Panc1 (cell line): ENCODE measurements at regions not wholly inside any gene's neighbourhood (a gene's known extent, or its start where the extent isn't known, plus 50 kb on each side); places are given as distances from the start of the nearest gene placed in this dataset.

Source experiments
- ATAC-seq: fragments of 200-7000 bp; cut with Tn5 transposase; 2 replicates; pipeline ENCODE4 v1.9.1; 2020; ENCODE audit warnings: mild to moderate bottlenecking, moderate library complexity
- BruUV-seq: library from RNA; stranded (reverse); fragments of 400-500 nt; replicated peaks from 2 replicates; lab custom pipeline; 2021; lab: Mats Ljungman, UMichigan
- CTCF ChIA-PET: fragments of 300-600 bp; sonication (Branson Sonifier 250); formaldehyde crosslinking; loops from one replicate; lab custom pipeline; 2022; ENCODE audit warnings: antibody characterized with exemption; lab: Charles Lee
- POLR2A ChIA-PET: fragments of 300-600 bp; sonication (Branson Sonifier 250); formaldehyde crosslinking; loops from one replicate; lab custom pipeline; 2022; ENCODE audit warnings: antibody characterized with exemption; lab: Charles Lee
- DNase-seq: peaks from one replicate; pipeline ENCODE4 v3.0.0-alpha.2; 2010; ENCODE audit warnings: low read depth, low spot score
- H3K27ac ChIP-seq: 2 replicates; pipeline ENCODE4 v1.5.1; 2011; ENCODE audit warnings: mild to moderate bottlenecking, low read length, inconsistent platforms
- H3K27me3 ChIP-seq: fragments of 200-500 bp; sonication (Bioruptor generic); 2 replicates; pipeline ENCODE4 v1.6.0; 2014; ENCODE audit warnings: low read length, inconsistent platforms; ENCODE audit not compliant: control insufficient read depth, insufficient read depth
- H3K36me3 ChIP-seq: fragments of 200-500 bp; sonication (Bioruptor generic); 2 replicates; pipeline ENCODE4 v1.5.1; 2014; ENCODE audit warnings: inconsistent platforms, mild to moderate bottlenecking, low read length, moderate library complexity; ENCODE audit not compliant: control insufficient read depth, insufficient read depth
- H3K4me1 ChIP-seq: 2 replicates; pipeline ENCODE4 v1.5.1; 2011; ENCODE audit warnings: inconsistent platforms, mild to moderate bottlenecking, low read length, moderate library complexity; ENCODE audit not compliant: control insufficient read depth, insufficient read depth
- H3K4me3 ChIP-seq, 2 experiments: 2 replicates each; pipeline ENCODE4 v1.5.1; 2011 to 2012; ENCODE audit warnings: low read depth in 2 of 2, low read length in 2 of 2, mild to moderate bottlenecking in 2 of 2, inconsistent platforms in 1 of 2, moderate library complexity in 1 of 2
- H3K9me3 ChIP-seq: fragments of 200-500 bp; sonication (Bioruptor generic); 2 replicates; pipeline ENCODE4 v1.5.1; 2014; ENCODE audit warnings: low read depth, mild to moderate bottlenecking, inconsistent platforms, low read length, moderate library complexity; ENCODE audit not compliant: control insufficient read depth, insufficient read depth
- CTCF ChIP-seq: fragments of 450-650 bp; IDR thresholded peaks from 2 replicates; pipeline ENCODE4 v1.5.1; 2017; ENCODE audit warnings: mild to moderate bottlenecking
- POLR2AphosphoS5 ChIP-seq: IDR thresholded peaks from 2 replicates; pipeline ENCODE4 v1.6.1; 2012; ENCODE audit warnings: mild to moderate bottlenecking, low read depth, low read length, moderate library complexity
- REST ChIP-seq, 2 experiments: IDR thresholded peaks; 2 replicates each; pipeline ENCODE4 v1.6.1; 2011 to 2012; ENCODE audit warnings: low read depth in 2 of 2, control low read depth in 1 of 2, low read length in 1 of 2, mild to moderate bottlenecking in 1 of 2, moderate library complexity in 1 of 2; ENCODE audit not compliant: insufficient read depth in 1 of 2
- SIN3A ChIP-seq: IDR thresholded peaks from 2 replicates; pipeline ENCODE4 v1.6.1; 2012; ENCODE audit warnings: low read depth, mild to moderate bottlenecking, low read length, moderate library complexity, borderline replicate concordance; ENCODE audit not compliant: insufficient read depth
- TCF7L2 ChIP-seq: IDR thresholded peaks from 2 replicates; pipeline ENCODE4 v1.6.1; 2011; ENCODE audit warnings: mild to moderate bottlenecking, low read depth, low read length, inconsistent platforms
- in situ Hi-C: cut with HindIII; loops from 2 replicates; pipeline ENCODE4 v1.10.0; 2016; ENCODE audit warnings: low sequenced_read_pairs, low pct_unique_long_range_greater_than_20kb
- intact Hi-C: fragments of 100-400 bp; cut with micrococcal nuclease; formaldehyde crosslinking; loops from one replicate; pipeline ENCODE4 v1.10.0; 2022; ENCODE audit not compliant: unreplicated experiment

DNA sequence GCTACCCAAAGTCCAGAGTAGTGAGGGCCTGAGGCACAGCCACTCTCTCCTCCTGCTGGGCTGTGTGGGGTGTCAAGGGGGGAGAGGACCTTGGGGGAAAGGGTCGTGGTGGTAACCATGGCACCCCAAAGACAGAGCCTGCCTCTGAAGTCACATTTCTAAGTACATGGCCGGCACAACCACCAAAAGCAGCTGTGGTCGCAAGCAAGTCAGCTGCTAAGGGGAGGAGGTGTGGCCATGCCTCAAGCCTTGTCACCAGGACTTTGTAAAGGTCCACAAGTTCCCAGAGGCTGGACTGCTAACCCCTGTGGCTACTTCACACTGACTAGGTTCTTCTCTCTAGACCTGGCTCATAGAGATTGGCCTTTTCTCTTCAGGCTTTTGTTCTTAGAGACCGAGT lies 310.6 kb downstream of the LMX1A start:
- Histone ChIP-seq H3K4me1 (no peaks in the 10 kb centered on the region), H3K27ac (no peak overlapping the region), H3K27me3 (no peaks in the 10 kb centered on the region), H3K36me3 (no peaks in the 10 kb centered on the region), H3K9me3 (no peaks in the 10 kb centered on the region), H3K4me3 (no peak overlapping the region)
- no peak for DNase-seq
- no peak for ATAC-seq
- POLR2A ChIA-PET, result no interaction called here
- intact Hi-C loops, result no loop called here
- CTCF ChIA-PET, result no interaction called here
- TF ChIP-seq REST (IDR thresholded peaks at IDR 0.05; ENCODE audit: insufficient read depth in 1 of 2, low read depth in 2 of 2, low read length in 1 of 2) (no peak), POLR2AphosphoS5 (no peak), CTCF (no peak), SIN3A (no peak), TCF7L2 (no peak)
- no TSS peak for BruUV-seq
- in situ Hi-C loops, result no loop called here

DNA sequence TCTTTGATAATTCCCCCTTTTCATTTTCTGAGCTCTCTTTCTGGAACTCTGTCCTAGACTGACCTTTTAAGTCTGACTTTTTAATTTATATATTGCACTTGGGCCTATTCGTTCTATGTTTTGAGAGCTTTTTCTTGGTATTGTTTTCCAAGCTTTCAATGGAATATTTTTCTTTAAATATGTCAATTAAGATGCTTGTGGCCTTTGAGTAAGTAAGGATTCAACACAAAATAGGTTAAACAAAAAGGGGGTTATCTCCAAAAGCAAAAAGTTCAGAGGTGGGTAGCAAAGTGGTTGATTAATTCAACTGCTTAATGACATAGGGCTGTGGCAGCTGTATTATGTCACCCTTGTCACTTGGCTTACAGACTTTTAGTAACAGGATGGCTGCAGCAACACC lies 315.9 kb downstream of the LMX1A start:
- BruUV-seq, result no TSS peak
- Histone ChIP-seq H3K4me3 (no peak overlapping the region), H3K4me1 (no peaks in the 10 kb centered on the region), H3K9me3 (no peaks in the 10 kb centered on the region), H3K36me3 (no peaks in the 10 kb centered on the region), H3K27me3 (no peaks in the 10 kb centered on the region), H3K27ac (no peak overlapping the region)
- ChIA-PET CTCF (no interaction called here), POLR2A (no interaction called here)
- intact Hi-C loops, result no loop called here
- ATAC-seq (no peak), DNase-seq (no peak)
- TF ChIP-seq REST (IDR thresholded peaks at IDR 0.05; ENCODE audit: insufficient read depth in 1 of 2, low read depth in 2 of 2, low read length in 1 of 2) (no peak), CTCF (no peak), TCF7L2 (no peak), POLR2AphosphoS5 (no peak), SIN3A (no peak)
- in situ Hi-C loops, result no loop called here
